HepG2 (cell line): ENCODE measurements at regions not wholly inside any gene's neighbourhood (a gene's known extent, or its start where the extent isn't known, plus 50 kb on each side); places are given as distances from the start of the nearest gene placed in this dataset.

Experiments used
- ATAC-seq: fragments of 200-7000 bp; cut with Tn5 transposase; 3 replicates; pipeline ENCODE4 v1.9.1; 2020; ENCODE audit warnings: mild to moderate bottlenecking, moderate library complexity
- BruUV-seq: library from RNA; stranded (reverse); fragments of 400-500 nt; replicated peaks from 2 replicates; lab custom pipeline; 2021; lab: Mats Ljungman, UMichigan
- CTCF ChIA-PET: fragments of 300-600 bp; formaldehyde crosslinking; extraction: SDS; loops from one replicate; lab custom pipeline; 2021; ENCODE audit warnings: low total read pairs, inconsistent platforms, low intra/inter-chr PET ratio; lab: Yijun Ruan, JAX
- POLR2A ChIA-PET: fragments of 350-600 bp; sonication (Branson Sonifier 250); formaldehyde crosslinking; loops from one replicate; lab custom pipeline; 2020; ENCODE audit warnings: antibody characterized with exemption, inconsistent platforms; lab: Yijun Ruan, JAX
- DNase-seq: peaks from one replicate; pipeline ENCODE4 v3.0.0-alpha.2; 2015; ENCODE audit warnings: low spot score
- FAIRE-seq: peaks from 3 replicates; lab custom pipeline; 2011; peaks lifted over from hg19 to GRCh38; lab: Jason Lieb, UNC
- H2AFZ ChIP-seq: one replicate; pipeline ENCODE4 v1.6.1; 2011; ENCODE audit warnings: low read length, inconsistent platforms
- H3K27ac ChIP-seq: fragments of 300-600 bp; 3 replicates; pipeline ENCODE4 v1.8.0; 2011; ENCODE audit warnings: mixed run types, mild to moderate bottlenecking, mixed read lengths, low read length, inconsistent platforms; ENCODE audit not compliant: insufficient read depth; ENCODE audit errors: extremely low read length
- H3K27me3 ChIP-seq, 2 experiments: fragments of 200-600 bp in 1 of 2; 2 replicates in 1 of 2; 3 replicates in 1 of 2; pipeline versions ENCODE4 v1.6.0 to v1.8.0; 2011; ENCODE audit warnings: low read length in 2 of 2, mild to moderate bottlenecking in 2 of 2, moderate library complexity in 2 of 2, inconsistent platforms in 1 of 2; ENCODE audit not compliant: insufficient read depth in 2 of 2, control insufficient read depth in 1 of 2
- H3K36me3 ChIP-seq, 2 experiments: fragments of 200-600 bp in 1 of 2; replicated peaks in 1 of 2; 2 replicates in 1 of 2; 3 replicates in 1 of 2; pipeline versions ENCODE4 v1.5.1 to v1.8.0; 2011; ENCODE audit warnings: low read length in 2 of 2, inconsistent platforms in 1 of 2; ENCODE audit not compliant: insufficient read depth in 2 of 2, control insufficient read depth in 1 of 2
- H3K4me1 ChIP-seq: 2 replicates; pipeline ENCODE4 v1.5.1; 2012; ENCODE audit warnings: low read length, inconsistent platforms; ENCODE audit not compliant: insufficient read depth
- H3K4me2 ChIP-seq: 2 replicates; pipeline ENCODE4 v1.6.0; 2011; ENCODE audit warnings: low read depth, low read length, inconsistent platforms
- H3K4me3 ChIP-seq, 3 experiments: fragments of 200-600 bp in 1 of 3; sonication (generic), shearing (Covaris generic) in 1 of 3; replicated peaks in 1 of 3; 2 replicates each; pipeline ENCODE4 v1.5.1; 2011 to 2016; ENCODE audit warnings: low read length in 3 of 3, inconsistent platforms in 2 of 3, low read depth in 2 of 3, mild to moderate bottlenecking in 2 of 3, control low read depth in 1 of 3, mixed read lengths in 1 of 3; ENCODE audit not compliant: insufficient read depth in 1 of 3
- H3K79me2 ChIP-seq: one replicate; pipeline ENCODE4 v1.6.1; 2011; ENCODE audit warnings: low read length, inconsistent platforms; ENCODE audit not compliant: insufficient read depth
- H3K9ac ChIP-seq: 2 replicates; pipeline ENCODE4 v1.6.0; 2011; ENCODE audit warnings: mild to moderate bottlenecking, low read depth, low read length, inconsistent platforms; ENCODE audit not compliant: insufficient read depth
- H3K9me3 ChIP-seq: 2 replicates; pipeline ENCODE4 v1.5.1; 2012; ENCODE audit warnings: mild to moderate bottlenecking, low read length
- H4K20me1 ChIP-seq: 2 replicates; pipeline ENCODE4 v1.6.0; 2011; ENCODE audit warnings: inconsistent platforms, mild to moderate bottlenecking, low read length, moderate library complexity; ENCODE audit not compliant: insufficient read depth
- HOXA7 ChIP-seq: sonication (generic); formaldehyde crosslinking; IDR thresholded peaks from 2 replicates; pipeline ENCODE4 v1.8.1; 2022; ENCODE audit warnings: mild to moderate bottlenecking, missing genetic modification reagents, moderate library complexity
- MLXIP ChIP-seq: sonication (generic); formaldehyde crosslinking; IDR thresholded peaks from 2 replicates; pipeline ENCODE4 v1.9.0; 2021; ENCODE audit warnings: missing genetic modification reagents, borderline replicate concordance
- REPIN1 ChIP-seq: sonication (generic); formaldehyde crosslinking; IDR thresholded peaks from 2 replicates; pipeline ENCODE4 v1.8.0; 2022; ENCODE audit warnings: missing genetic modification reagents, low read depth, mild to moderate bottlenecking, borderline replicate concordance
- ZNF263 ChIP-seq: sonication (generic); formaldehyde crosslinking; IDR thresholded peaks from 2 replicates; pipeline ENCODE4 v1.4.0; 2020; ENCODE audit warnings: missing genetic modification reagents
- ZNF318 ChIP-seq: sonication (generic); formaldehyde crosslinking; IDR thresholded peaks from 2 replicates; pipeline ENCODE4 v1.4.0; 2020; ENCODE audit warnings: mild to moderate bottlenecking, missing genetic modification reagents
- ZNF34 ChIP-seq: sonication (generic); formaldehyde crosslinking; IDR thresholded peaks from 2 replicates; pipeline ENCODE4 v1.4.0; 2020; ENCODE audit warnings: mild to moderate bottlenecking, missing genetic modification reagents, borderline replicate concordance
- ZNF598 ChIP-seq: sonication (generic); formaldehyde crosslinking; IDR thresholded peaks from 2 replicates; pipeline ENCODE4 v1.5.1; 2020; ENCODE audit warnings: mild to moderate bottlenecking, missing genetic modification reagents, borderline replicate concordance
- WGBS: methylation state at CpG from one replicate; pipeline ENCODE4 v1.1.6; 2017; ENCODE audit warnings: low lambda C conversion rate; 5-methylcytosine and 5-hydroxymethylcytosine counted together
- in situ Hi-C: cut with HindIII; loops from 2 replicates; pipeline ENCODE4 v1.10.0; 2017; ENCODE audit warnings: low pct_unique_long_range_greater_than_20kb; ENCODE audit not compliant: extremely low pct_ligation_motif_present
- intact Hi-C: fragments of 100-400 bp; cut with micrococcal nuclease; formaldehyde crosslinking; loops from one replicate; pipeline ENCODE4 v1.10.0; 2022; ENCODE audit not compliant: unreplicated experiment

- H3K36me3 ChIP-seq, result no peaks in the 10 kb centered on the region
- H2AFZ ChIP-seq, result no peak overlapping the region
- 3% methylated on average over 1 of the region's 1 CpG for WGBS
- in situ Hi-C loops, result no loop called here
- ATAC-seq, result no peak
- no peaks in the 10 kb centered on the region for H3K9me3 ChIP-seq
- no peaks in the 10 kb centered on the region for H3K79me2 ChIP-seq
- no peak for TF ChIP-seq REPIN1 (CRISPR knock-in tag)
- H3K4me1 ChIP-seq, result no peaks in the 10 kb centered on the region
- intact Hi-C loops, result no loop called here
- H3K27ac ChIP-seq, result no peak overlapping the region
- no peak for DNase-seq
- CTCF ChIA-PET, result no interaction called here
- H3K4me2 ChIP-seq, result no peak overlapping the region
- H4K20me1 ChIP-seq, result no peaks in the 10 kb centered on the region
- 0 out of 5 replicates have a peak, but pooled peaks cover 0 to 6% of the 10 kb centered on the region in 2 experiments for H3K27me3 ChIP-seq
- H3K9ac ChIP-seq, result no peak overlapping the region
- H3K4me3 ChIP-seq, result no peak overlapping the region
- no peak for FAIRE-seq
- POLR2A ChIA-PET, result no interaction called here
- BruUV-seq, result no TSS peak
Observed at GRCh38 chr15:29418931-29419330, 149.3 kb upstream of the NSMCE3 start.

GRCh38 chr15:29418178-29418577 is 148.6 kb upstream of the NSMCE3 start:
- Histone ChIP-seq H3K36me3 (no peaks in the 10 kb centered on the region), H3K4me2 (no peak overlapping the region), H3K27ac (no peak overlapping the region), H2AFZ (no peak overlapping the region), H3K4me3 (no peak overlapping the region), H3K4me1 (no peaks in the 10 kb centered on the region), H3K27me3 (0 out of 5 replicates have a peak, but pooled peaks cover 0 to 6% of the 10 kb centered on the region in 2 experiments), H4K20me1 (no peaks in the 10 kb centered on the region), H3K9ac (no peak overlapping the region), H3K9me3 (no peaks in the 10 kb centered on the region), H3K79me2 (no peaks in the 10 kb centered on the region)
- ATAC-seq (no peak), DNase-seq (no peak), FAIRE-seq (no peak)
- ChIA-PET POLR2A (no interaction called here), CTCF (no interaction called here)
- BruUV-seq, result no TSS peak
- WGBS, result 6% methylated on average over 4 of the region's 4 CpGs
- intact Hi-C loops (no loop called here), in situ Hi-C loops (no loop called here)
- TF ChIP-seq ZNF34 (no peak), HOXA7 (CRISPR knock-in tag) (no peak), MLXIP (no peak), ZNF598 (no peak), ZNF318 (CRISPR knock-in tag) (no peak), ZNF263 (CRISPR knock-in tag) (no peak)
